Caco-2 (cell line): ENCODE measurements at regions not wholly inside any gene's neighbourhood (a gene's known extent, or its start where the extent isn't known, plus 50 kb on each side); places are given as distances from the start of the nearest gene placed in this dataset.

ENCODE experiments used
- BruUV-seq: library from RNA; stranded (reverse); fragments of 400-500 nt; replicated peaks from 2 replicates; lab custom pipeline; 2021; lab: Mats Ljungman, UMichigan
- CTCF ChIA-PET: fragments of 300-600 bp; sonication (Branson Sonifier 250); formaldehyde crosslinking; loops from one replicate; lab custom pipeline; 2022; ENCODE audit warnings: antibody characterized with exemption; lab: Charles Lee
- POLR2A ChIA-PET: fragments of 300-600 bp; sonication (Branson Sonifier 250); formaldehyde crosslinking; loops from one replicate; lab custom pipeline; 2022; ENCODE audit warnings: antibody characterized with exemption; lab: Charles Lee
- DNase-seq, 2 experiments: peaks; one replicate each; pipeline versions ENCODE4 v3.0.0 to v3.0.0-alpha.2; 2020 to 2022
- H3K27me3 ChIP-seq: replicated peaks from 2 replicates; pipeline ENCODE4 v1.6.0; 2011; ENCODE audit warnings: low read length; ENCODE audit not compliant: control insufficient read depth, insufficient read depth
- H3K36me3 ChIP-seq: 2 replicates; pipeline ENCODE4 v1.5.1; 2011; ENCODE audit warnings: low read length; ENCODE audit not compliant: control insufficient read depth, insufficient read depth
- H3K4me1 ChIP-seq: fragments of 250-450 bp; sonication (Bioruptor Pico); 2 replicates; pipeline ENCODE4 v1.5.1; 2020; ENCODE audit warnings: mild to moderate bottlenecking
- H3K4me3 ChIP-seq: 2 replicates; pipeline ENCODE4 v1.5.1; 2011; ENCODE audit warnings: low read depth, mild to moderate bottlenecking, control low read depth, low read length
- H3K9me3 ChIP-seq: fragments of 250-450 bp; sonication (Bioruptor Pico); 2 replicates; pipeline ENCODE4 v1.5.1; 2020; ENCODE audit warnings: mild to moderate bottlenecking, moderate library complexity
- H3K27ac Mint-ChIP-seq: one replicate; pipeline ENCODE4 v1.8.0; 2022; ENCODE audit warnings: mixed read lengths; ENCODE audit not compliant: unreplicated experiment
- H3K27me3 Mint-ChIP-seq: one replicate; pipeline ENCODE4 v1.8.0; 2022; ENCODE audit warnings: mixed read lengths; ENCODE audit not compliant: insufficient read depth, unreplicated experiment
- H3K36me3 Mint-ChIP-seq: one replicate; pipeline ENCODE4 v1.8.0; 2022; ENCODE audit warnings: mild to moderate bottlenecking, mixed read lengths; ENCODE audit not compliant: insufficient read depth, unreplicated experiment
- H3K4me1 Mint-ChIP-seq: one replicate; pipeline ENCODE4 v1.8.0; 2022; ENCODE audit warnings: low read depth, mixed read lengths; ENCODE audit not compliant: unreplicated experiment
- H3K4me3 Mint-ChIP-seq: one replicate; pipeline ENCODE4 v1.8.0; 2022; ENCODE audit warnings: mild to moderate bottlenecking, moderate library complexity, mixed read lengths; ENCODE audit not compliant: unreplicated experiment
- H3K9me3 Mint-ChIP-seq: one replicate; pipeline ENCODE4 v1.8.0; 2022; ENCODE audit warnings: mixed read lengths; ENCODE audit not compliant: unreplicated experiment
- intact Hi-C: fragments of 100-400 bp; cut with micrococcal nuclease; formaldehyde crosslinking; loops from one replicate; pipeline ENCODE4 v1.10.0; 2022; ENCODE audit not compliant: unreplicated experiment
- TF ChIP-seq, protein P1 (sequence below), 2 experiments: fragments of 200-600 bp in 1 of 2; IDR thresholded peaks; 1 replicate in 1 of 2; 2 replicates in 1 of 2; pipeline versions ENCODE4 v1.5.1 to v1.8.0; 2011 to 2022; ENCODE audit warnings: antibody characterized with exemption in 1 of 2, control low read depth in 1 of 2, inconsistent platforms in 1 of 2, low read depth in 1 of 2, low read length in 1 of 2, mild to moderate bottlenecking in 1 of 2, moderate library complexity in 1 of 2; ENCODE audit not compliant: insufficient read depth in 1 of 2, severe bottlenecking in 1 of 2, unreplicated experiment in 1 of 2

DNA sequence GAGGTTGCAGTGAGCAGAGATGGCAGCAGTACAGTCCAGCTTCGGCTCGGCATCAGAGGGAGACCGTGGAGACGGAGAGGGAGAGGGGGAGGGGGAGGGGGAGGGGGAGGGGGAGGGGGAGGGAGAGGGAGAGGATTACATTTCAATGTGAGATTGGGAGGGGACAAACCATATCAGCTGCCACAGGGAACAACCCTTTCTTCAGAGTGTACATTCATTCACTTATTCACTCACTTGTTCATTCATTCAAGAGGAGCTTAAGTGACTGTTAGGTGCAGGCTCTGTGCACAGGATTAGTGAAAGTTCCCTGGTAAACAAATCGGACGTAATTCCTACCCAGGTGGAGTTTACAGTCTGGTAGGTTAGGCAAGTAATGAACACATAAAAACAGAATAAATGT is 65.6 kb upstream of the MEDAG start:
- H3K27ac Mint-ChIP-seq = no peak overlapping the region
- CTCF ChIA-PET = no interaction called here

DNA sequence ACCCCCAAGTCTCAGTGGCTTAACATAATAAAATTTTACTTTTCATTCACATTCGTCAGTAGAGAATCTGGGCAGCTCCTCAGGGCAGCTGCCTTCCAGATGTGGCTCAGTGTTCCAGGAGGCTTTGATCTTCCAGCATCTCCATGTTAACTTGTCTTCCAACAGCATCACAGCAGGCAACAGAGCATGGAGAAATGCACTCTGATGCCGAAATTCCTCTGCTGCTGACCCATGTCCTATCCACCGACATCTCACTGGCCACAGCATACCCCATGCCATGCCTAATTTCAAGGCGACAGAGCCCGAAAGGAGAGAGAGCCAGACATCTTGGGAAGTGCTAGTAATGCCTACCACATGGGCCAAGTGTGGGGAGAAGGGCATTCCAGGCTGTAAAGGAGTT is 64.9 kb upstream of the MEDAG start:
- no TSS peak for BruUV-seq
- H3K27me3 ChIP-seq = no peaks in the 10 kb centered on the region
- no peaks in the 10 kb centered on the region for H3K27me3 Mint-ChIP-seq
- peaks cover 16% of the 10 kb centered on the region for H3K4me1 Mint-ChIP-seq
- TF ChIP-seq, protein P1, sequence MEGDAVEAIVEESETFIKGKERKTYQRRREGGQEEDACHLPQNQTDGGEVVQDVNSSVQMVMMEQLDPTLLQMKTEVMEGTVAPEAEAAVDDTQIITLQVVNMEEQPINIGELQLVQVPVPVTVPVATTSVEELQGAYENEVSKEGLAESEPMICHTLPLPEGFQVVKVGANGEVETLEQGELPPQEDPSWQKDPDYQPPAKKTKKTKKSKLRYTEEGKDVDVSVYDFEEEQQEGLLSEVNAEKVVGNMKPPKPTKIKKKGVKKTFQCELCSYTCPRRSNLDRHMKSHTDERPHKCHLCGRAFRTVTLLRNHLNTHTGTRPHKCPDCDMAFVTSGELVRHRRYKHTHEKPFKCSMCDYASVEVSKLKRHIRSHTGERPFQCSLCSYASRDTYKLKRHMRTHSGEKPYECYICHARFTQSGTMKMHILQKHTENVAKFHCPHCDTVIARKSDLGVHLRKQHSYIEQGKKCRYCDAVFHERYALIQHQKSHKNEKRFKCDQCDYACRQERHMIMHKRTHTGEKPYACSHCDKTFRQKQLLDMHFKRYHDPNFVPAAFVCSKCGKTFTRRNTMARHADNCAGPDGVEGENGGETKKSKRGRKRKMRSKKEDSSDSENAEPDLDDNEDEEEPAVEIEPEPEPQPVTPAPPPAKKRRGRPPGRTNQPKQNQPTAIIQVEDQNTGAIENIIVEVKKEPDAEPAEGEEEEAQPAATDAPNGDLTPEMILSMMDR (IDR thresholded peaks at IDR 0.05; ENCODE audit: insufficient read depth in 1 of 2, low read depth in 1 of 2, low read length in 1 of 2, severe bottlenecking in 1 of 2, unreplicated experiment in 1 of 2) = no peak
- intact Hi-C loops = no loop called here
- no peak for DNase-seq
- H3K36me3 ChIP-seq = no peaks in the 10 kb centered on the region
- no peaks in the 10 kb centered on the region for H3K36me3 Mint-ChIP-seq
- H3K4me1 ChIP-seq = peaks cover 20% of the 10 kb centered on the region
- no peak overlapping the region for H3K27ac Mint-ChIP-seq
- H3K9me3 ChIP-seq = no peaks in the 10 kb centered on the region
- peaks cover 9% of the 10 kb centered on the region for H3K9me3 Mint-ChIP-seq
- H3K4me3 ChIP-seq = no peak overlapping the region
- H3K4me3 Mint-ChIP-seq = no peak overlapping the region
- CTCF ChIA-PET = no interaction called here
- POLR2A ChIA-PET = no interaction called here

More for the DNA sequence above, 65.6 kb upstream of the MEDAG start:
- Mint-ChIP-seq H3K4me1 (peaks cover 20% of the 10 kb centered on the region), H3K27me3 (no peaks in the 10 kb centered on the region), H3K36me3 (no peaks in the 10 kb centered on the region), H3K4me3 (no peak overlapping the region), H3K9me3 (peaks cover 9% of the 10 kb centered on the region)
- intact Hi-C loops = no loop called here
- TF ChIP-seq, protein P1 (IDR thresholded peaks at IDR 0.05; ENCODE audit: insufficient read depth in 1 of 2, low read depth in 1 of 2, low read length in 1 of 2, severe bottlenecking in 1 of 2, unreplicated experiment in 1 of 2) = no peak
- no TSS peak for BruUV-seq
- no peak for DNase-seq
- POLR2A ChIA-PET = no interaction called here
- Histone ChIP-seq H3K27me3 (no peaks in the 10 kb centered on the region), H3K4me1 (peaks cover 25% of the 10 kb centered on the region), H3K9me3 (no peaks in the 10 kb centered on the region), H3K4me3 (no peak overlapping the region), H3K36me3 (no peaks in the 10 kb centered on the region)

DNA sequence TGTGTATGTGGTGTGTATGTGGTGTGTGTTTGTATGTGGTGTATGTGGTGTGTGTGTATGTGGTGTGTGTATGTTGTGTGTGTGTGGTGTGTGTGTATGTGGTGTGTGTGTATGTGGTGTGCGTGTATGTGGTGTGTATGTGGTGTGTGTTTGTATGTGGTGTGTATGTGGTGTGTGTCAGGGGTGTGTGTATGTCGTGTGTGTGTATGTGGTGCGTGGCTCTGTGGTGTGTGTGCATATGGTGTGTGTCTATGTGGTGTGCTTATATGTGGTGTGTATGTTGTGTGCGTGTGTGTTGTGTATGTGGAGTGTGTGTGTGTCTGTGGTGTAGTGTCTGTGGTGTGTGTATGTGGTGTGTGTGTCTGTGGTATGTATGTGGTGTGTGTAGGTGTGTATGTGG is 62.5 kb upstream of the MEDAG start:
- Mint-ChIP-seq H3K27ac (no peak overlapping the region), H3K9me3 (no peaks in the 10 kb centered on the region), H3K36me3 (no peaks in the 10 kb centered on the region), H3K27me3 (no peaks in the 10 kb centered on the region), H3K4me3 (no peak overlapping the region), H3K4me1 (no peaks in the 10 kb centered on the region)
- no TSS peak for BruUV-seq
- no peak for DNase-seq
- H3K4me3 ChIP-seq = no peak overlapping the region
- TF ChIP-seq, protein P1 (IDR thresholded peaks at IDR 0.05; ENCODE audit: insufficient read depth in 1 of 2, low read depth in 1 of 2, low read length in 1 of 2, severe bottlenecking in 1 of 2, unreplicated experiment in 1 of 2) = no peak
- POLR2A ChIA-PET = no interaction called here
- intact Hi-C loops = no loop called here
- H3K36me3 ChIP-seq = no peaks in the 10 kb centered on the region
- CTCF ChIA-PET = no interaction called here
- no peaks in the 10 kb centered on the region for H3K27me3 ChIP-seq
- H3K4me1 ChIP-seq = no peaks in the 10 kb centered on the region
- H3K9me3 ChIP-seq = no peaks in the 10 kb centered on the region
